ENCODE measurements at regions not wholly inside any gene's neighbourhood (a gene's known extent, or its start where the extent isn't known, plus 50 kb on each side); places are given as distances from the start of the nearest gene placed in this dataset.

- H3K4me1 ChIP-seq, result no peaks in the 10 kb centered on the region
- no peak overlapping the region for H3K27ac ChIP-seq
- peak; percentile 54 for DNase-seq
- H3K4me3 ChIP-seq, result no peak overlapping the region
- no peaks in the 10 kb centered on the region for H3K36me3 ChIP-seq
- WGBS, 2 donors, result 65 to 69% methylated on average over 23 of the region's 23 CpGs
- TF ChIP-seq CTCF (IDR thresholded peaks at IDR 0.05) (no peak), EP300 (IDR thresholded peaks at IDR 0.05) (no peak), POLR2AphosphoS5 (IDR thresholded peaks at IDR 0.05) (no peak), POLR2A (IDR thresholded peaks at IDR 0.05) (no peak)
- no peaks in the 10 kb centered on the region for H3K9me3 ChIP-seq
- intact Hi-C loops (cut with DNase I), result no loop called here
- H3K27me3 ChIP-seq, result peaks cover 0 to 67% (median 0%) of the 10 kb centered on the region in 3 donors
Observed at GRCh38 chr4:8705161-8706145, 112.9 kb downstream of the CPZ start.

GRCh38 chr4:8704632-8705031 is 112.1 kb downstream of the CPZ start:
- H3K27ac ChIP-seq, result no peak overlapping the region
- no peak overlapping the region for H3K4me3 ChIP-seq
- WGBS, 2 donors, result 81 to 89% methylated on average over 9 of the region's 9 CpGs
- TF ChIP-seq CTCF (IDR thresholded peaks at IDR 0.05) (no peak), EP300 (IDR thresholded peaks at IDR 0.05) (no peak), POLR2AphosphoS5 (IDR thresholded peaks at IDR 0.05) (no peak), POLR2A (IDR thresholded peaks at IDR 0.05) (no peak)
- no peaks in the 10 kb centered on the region for H3K36me3 ChIP-seq
- H3K9me3 ChIP-seq, result no peaks in the 10 kb centered on the region
- intact Hi-C loops (cut with DNase I), result no loop called here
- peaks cover 0 to 69% (median 0%) of the 10 kb centered on the region in 3 donors for H3K27me3 ChIP-seq
- peak; percentile 60 for DNase-seq
- no peaks in the 10 kb centered on the region for H3K4me1 ChIP-seq

GRCh38 chr4:8703857-8704495 is 111.4 kb downstream of the CPZ start:
- 56 to 61% methylated on average over 11 of the region's 11 CpGs for WGBS, 2 donors
- H3K9me3 ChIP-seq, result no peaks in the 10 kb centered on the region

GRCh38 chr4:8703401-8703696 is 110.8 kb downstream of the CPZ start:
- TF ChIP-seq CTCF (IDR thresholded peaks at IDR 0.05), result no peak
- no peak for TF ChIP-seq EP300 (IDR thresholded peaks at IDR 0.05)
- no peak for TF ChIP-seq POLR2AphosphoS5 (IDR thresholded peaks at IDR 0.05)
- no peak for TF ChIP-seq POLR2A (IDR thresholded peaks at IDR 0.05)
- no peaks in the 10 kb centered on the region for H3K4me1 ChIP-seq
- no peaks in the 10 kb centered on the region for H3K36me3 ChIP-seq
- no peak overlapping the region for H3K27ac ChIP-seq
- no peak overlapping the region for H3K4me3 ChIP-seq
- intact Hi-C loops (cut with DNase I), result no loop called here
- DNase-seq, result no peak
- peaks cover 0 to 75% (median 0%) of the 10 kb centered on the region in 3 donors for H3K27me3 ChIP-seq
- H3K9me3 ChIP-seq, result no peaks in the 10 kb centered on the region
- 78 to 85% methylated on average over 4 of the region's 4 CpGs for WGBS, 2 donors

More at GRCh38 chr4:8703857-8704495, 111.4 kb downstream of the CPZ start:
- peak; percentile 20 for DNase-seq
- peaks cover 0 to 74% (median 0%) of the 10 kb centered on the region in 3 donors for H3K27me3 ChIP-seq
- intact Hi-C loops (cut with DNase I), result no loop called here
- H3K27ac ChIP-seq, result no peak overlapping the region
- TF ChIP-seq CTCF (IDR thresholded peaks at IDR 0.05), result no peak
- no peak for TF ChIP-seq POLR2A (IDR thresholded peaks at IDR 0.05)
- TF ChIP-seq EP300 (IDR thresholded peaks at IDR 0.05), result no peak
- TF ChIP-seq POLR2AphosphoS5 (IDR thresholded peaks at IDR 0.05), result no peak
- no peaks in the 10 kb centered on the region for H3K36me3 ChIP-seq
- no peaks in the 10 kb centered on the region for H3K4me1 ChIP-seq
- no peak overlapping the region for H3K4me3 ChIP-seq
